ENCODE measurements at regions not wholly inside any gene's neighbourhood (a gene's known extent, or its start where the extent isn't known, plus 50 kb on each side); places are given as distances from the start of the nearest gene placed in this dataset.

GRCh38 chr6:120320481-120321162, 971.1 kb upstream of the MAN1A1 start:
- H3K27me3 ChIP-seq (ENCODE audit: insufficient read depth) = no peaks in the 10 kb centered on the region
- H3F3A ChIP-seq (replicated peaks; ENCODE audit: insufficient read depth) = no peaks in the 10 kb centered on the region
- no peak overlapping the region for H3K9ac ChIP-seq
- H3K79me2 ChIP-seq (ENCODE audit: insufficient read depth) = no peaks in the 10 kb centered on the region
- 35% methylated on average over 2 of the region's 2 CpGs for WGBS (ENCODE audit: low lambda C conversion rate)
- TF ChIP-seq NRF1 (IDR thresholded peaks at IDR 0.05; ENCODE audit: low read depth, low read length) = no peak
- no peak for TF ChIP-seq IRF3 (IDR thresholded peaks at IDR 0.05; ENCODE audit: low read depth, low read length)
- TF ChIP-seq ELF1 (IDR thresholded peaks at IDR 0.05) = no peak
- no peak for TF ChIP-seq EZH2phosphoT487 (IDR thresholded peaks at IDR 0.05; ENCODE audit: borderline replicate concordance, low read depth)
- TF ChIP-seq MAX (IDR thresholded peaks at IDR 0.05; ENCODE audit: low read depth) = no peak
- no peak for TF ChIP-seq MXI1 (IDR thresholded peaks at IDR 0.05; ENCODE audit: low read depth, low read length)
- TF ChIP-seq NFIC (IDR thresholded peaks at IDR 0.05; ENCODE audit: borderline replicate concordance) = no peak
- TF ChIP-seq RXRA (IDR thresholded peaks at IDR 0.05; ENCODE audit: borderline replicate concordance, low read depth) = no peak
- no peak for TF ChIP-seq FOXJ3 (CRISPR knock-in tag; IDR thresholded peaks at IDR 0.05)
- TF ChIP-seq FOSL2 (IDR thresholded peaks at IDR 0.05; ENCODE audit: borderline replicate concordance, low read depth) = no peak
- no peak for TF ChIP-seq MEF2A (IDR thresholded peaks at IDR 0.05; ENCODE audit: borderline replicate concordance, low read depth)
- no peak for TF ChIP-seq FOXM1 (IDR thresholded peaks at IDR 0.05; ENCODE audit: low read depth)
- TF ChIP-seq PBX3 (IDR thresholded peaks at IDR 0.05) = no peak
- TF ChIP-seq TCF12 (IDR thresholded peaks at IDR 0.05) = no peak
- no peaks in the 10 kb centered on the region for H3K9me2 ChIP-seq
- no peak overlapping the region for H2AFZ ChIP-seq (ENCODE audit: low read depth)
- no peak overlapping the region for H3K4me2 ChIP-seq
- DNase-seq = no peak
- ChIA-PET POLR2A (no interaction called here), CTCF (no interaction called here)
- H3K36me3 ChIP-seq (replicated peaks in 1 of 2; ENCODE audit: control insufficient read depth in 1 of 2, insufficient read depth in 2 of 2, low read length in 1 of 2) = no peaks in the 10 kb centered on the region
- H3K9me3 ChIP-seq = 0 out of 2 replicates have a peak, but pooled peaks cover 8% of the 10 kb centered on the region
- no peak overlapping the region for H3K4me3 ChIP-seq (ENCODE audit: low read depth in 2 of 2, low read length in 1 of 2)
- H3K4me1 ChIP-seq (ENCODE audit: control insufficient read depth in 1 of 2, insufficient read depth in 2 of 2, low read depth in 1 of 2, low read length in 1 of 2) = no peaks in the 10 kb centered on the region
- no peaks in the 10 kb centered on the region for H4K20me1 ChIP-seq (ENCODE audit: insufficient read depth)
- no peak overlapping the region for H3K27ac ChIP-seq (ENCODE audit: low read depth in 2 of 2, low read length in 1 of 2)

GRCh38 chr6:120304223-120304622, 954.7 kb upstream of the MAN1A1 start:
- no peak overlapping the region for H3K4me2 ChIP-seq
- H3K9me3 ChIP-seq = no peaks in the 10 kb centered on the region
- ChIA-PET POLR2A (no interaction called here), CTCF (no interaction called here)
- H3K79me2 ChIP-seq (ENCODE audit: insufficient read depth) = no peaks in the 10 kb centered on the region
- no peaks in the 10 kb centered on the region for H3K36me3 ChIP-seq (replicated peaks in 1 of 2; ENCODE audit: control insufficient read depth in 1 of 2, insufficient read depth in 2 of 2, low read length in 1 of 2)
- H3F3A ChIP-seq (replicated peaks; ENCODE audit: insufficient read depth) = no peaks in the 10 kb centered on the region
- 63% methylated on average over 1 of the region's 1 CpG for WGBS (ENCODE audit: low lambda C conversion rate)
- no peaks in the 10 kb centered on the region; a peak in 1 of 4 replicates for H3K4me1 ChIP-seq (ENCODE audit: control insufficient read depth in 1 of 2, insufficient read depth in 2 of 2, low read depth in 1 of 2, low read length in 1 of 2)
- no peak for DNase-seq
- H3K9me2 ChIP-seq = 0 out of 2 replicates have a peak, but pooled peaks cover 3% of the 10 kb centered on the region
- H3K9ac ChIP-seq = no peak overlapping the region
- H3K4me3 ChIP-seq (ENCODE audit: low read depth in 2 of 2, low read length in 1 of 2) = no peak overlapping the region
- H3K27me3 ChIP-seq (ENCODE audit: insufficient read depth) = no peaks in the 10 kb centered on the region
- no peak overlapping the region for H3K27ac ChIP-seq (ENCODE audit: low read depth in 2 of 2, low read length in 1 of 2)
- no peak for TF ChIP-seq RXRA (IDR thresholded peaks at IDR 0.05; ENCODE audit: borderline replicate concordance, low read depth)
- no peak for TF ChIP-seq GABPA (IDR thresholded peaks at IDR 0.05; ENCODE audit: low read depth)
- no peak for TF ChIP-seq GATA2 (CRISPR knock-in tag; IDR thresholded peaks at IDR 0.05)
- TF ChIP-seq SMC3 (IDR thresholded peaks at IDR 0.05; ENCODE audit: low read depth, low read length) = no peak
- no peak for TF ChIP-seq FOXM1 (IDR thresholded peaks at IDR 0.05; ENCODE audit: low read depth)
- no peaks in the 10 kb centered on the region for H4K20me1 ChIP-seq (ENCODE audit: insufficient read depth)
- no peak overlapping the region for H2AFZ ChIP-seq (ENCODE audit: low read depth)
